ENCODE measurements at regions not wholly inside any gene's neighbourhood (a gene's known extent, or its start where the extent isn't known, plus 50 kb on each side); places are given as distances from the start of the nearest gene placed in this dataset.

DNA sequence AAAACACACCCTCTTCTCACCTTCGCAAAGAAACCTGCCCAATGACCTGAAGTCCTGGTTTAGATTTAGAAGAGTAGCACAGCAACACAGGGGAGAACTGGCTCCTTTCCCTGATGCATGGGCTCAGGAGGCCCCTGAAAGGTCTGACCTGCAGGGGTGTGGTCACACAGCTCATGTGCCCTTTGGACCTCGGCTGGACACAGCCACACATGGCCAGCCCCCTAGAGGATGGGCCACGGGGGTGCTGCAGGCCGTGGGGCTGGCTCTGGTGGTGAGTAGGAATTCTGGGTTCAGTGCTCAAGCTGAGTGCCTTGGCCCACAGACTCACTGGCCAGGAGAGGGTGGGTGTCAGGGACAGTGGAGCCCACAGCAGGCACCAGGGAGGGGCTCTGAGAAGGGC, 118.5 kb upstream of the ADCY1 start:
- DNase-seq (ENCODE audit: low spot score) = no peak

DNA sequence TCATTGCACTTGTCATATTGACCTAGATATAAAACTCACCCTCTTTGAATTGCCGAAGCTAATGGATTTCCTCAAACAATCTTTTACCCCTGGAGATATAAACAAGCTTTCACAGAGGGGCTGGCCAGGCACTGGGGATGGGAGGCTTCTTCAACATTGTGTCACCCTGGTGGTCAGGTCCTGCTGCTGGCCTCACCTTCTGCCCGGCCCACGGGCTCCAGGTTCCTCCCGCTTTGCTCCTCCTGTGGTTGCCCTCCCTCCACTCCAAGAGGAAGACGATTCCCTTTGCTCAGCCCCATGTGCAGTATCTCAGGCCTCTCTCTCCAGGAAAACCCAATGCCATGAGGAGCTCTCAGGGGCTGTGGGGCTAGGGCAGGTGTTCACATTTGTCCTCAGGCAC, 118.1 kb upstream of the ADCY1 start:
- no peak for DNase-seq (ENCODE audit: low spot score)

DNA sequence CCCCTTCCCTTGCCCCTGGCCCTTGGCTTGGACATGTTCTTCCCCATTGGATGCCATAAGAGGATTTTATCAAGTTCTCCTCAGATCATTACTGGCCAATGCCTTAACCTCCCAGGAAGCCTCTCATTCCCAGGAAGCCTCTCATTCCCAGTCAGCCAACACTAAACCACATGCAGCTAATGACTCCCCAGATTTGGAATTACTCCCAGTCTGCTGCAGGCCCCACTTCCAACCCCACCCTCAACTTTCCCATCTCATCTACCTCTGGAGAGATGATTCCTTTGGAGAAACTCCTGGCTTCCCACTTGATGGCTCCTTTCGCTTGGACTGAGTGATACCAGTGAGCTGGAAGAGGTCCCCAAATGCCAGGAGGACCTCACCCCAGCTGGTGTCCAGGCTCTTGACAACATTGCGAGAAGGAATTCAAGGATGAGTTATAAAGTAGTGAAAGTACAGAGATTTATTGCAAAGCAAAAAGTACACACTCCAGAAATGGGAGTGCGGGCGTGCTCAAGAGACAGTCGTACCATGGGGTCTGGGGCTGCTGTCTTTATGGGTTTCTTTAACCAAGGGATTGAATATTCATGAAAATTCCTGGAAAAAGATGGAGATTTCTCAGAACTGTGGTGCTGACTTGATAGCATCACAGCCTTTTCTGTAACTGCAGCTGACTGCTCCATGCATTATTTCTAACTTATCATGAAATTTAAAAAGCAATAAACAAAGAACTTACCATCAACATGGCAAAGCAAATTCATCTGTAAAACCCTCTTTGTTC, 117.2 kb upstream of the ADCY1 start:
- no peak for DNase-seq (ENCODE audit: low spot score)

DNA sequence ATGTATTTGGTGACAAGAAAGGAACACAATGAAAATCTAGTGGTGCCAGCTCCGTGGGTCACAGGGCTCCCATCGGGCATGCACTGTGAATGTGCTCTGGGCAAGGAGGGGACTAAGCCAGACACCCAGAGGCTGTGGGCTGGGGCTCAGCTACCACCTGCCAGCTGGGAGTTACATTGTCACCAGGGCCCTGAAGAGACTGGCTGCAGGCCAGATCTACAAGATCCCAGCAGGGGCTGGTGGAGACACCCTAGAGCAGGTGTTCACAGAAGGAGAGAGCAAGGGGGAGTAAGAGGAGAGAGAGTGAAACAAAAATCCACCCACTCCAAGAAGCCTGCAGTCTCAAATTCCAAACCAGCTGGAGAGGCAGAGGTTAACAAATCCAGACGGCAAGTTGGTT, 116.6 kb upstream of the ADCY1 start:
- DNase-seq (ENCODE audit: low spot score) = no peak

DNA sequence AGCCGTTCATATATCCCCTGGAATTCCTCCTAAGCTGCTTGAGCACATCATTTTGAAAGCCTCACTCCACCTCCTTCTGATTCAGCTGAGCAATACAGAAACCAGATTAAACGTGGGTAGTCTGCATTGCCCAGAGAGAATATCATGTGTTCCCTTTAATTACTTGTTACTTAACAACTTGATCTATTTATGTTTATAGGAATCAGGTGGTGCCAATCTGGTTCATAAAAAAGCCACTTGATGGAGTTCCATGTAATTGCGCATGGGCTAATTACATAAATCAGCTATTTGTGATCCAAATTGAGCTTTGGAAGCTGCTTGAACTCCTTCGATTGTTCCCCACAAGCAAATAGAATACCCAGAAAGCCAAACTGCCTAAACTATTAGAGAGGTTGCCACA, 114.7 kb upstream of the ADCY1 start:
- no peak for DNase-seq (ENCODE audit: low spot score)

DNA sequence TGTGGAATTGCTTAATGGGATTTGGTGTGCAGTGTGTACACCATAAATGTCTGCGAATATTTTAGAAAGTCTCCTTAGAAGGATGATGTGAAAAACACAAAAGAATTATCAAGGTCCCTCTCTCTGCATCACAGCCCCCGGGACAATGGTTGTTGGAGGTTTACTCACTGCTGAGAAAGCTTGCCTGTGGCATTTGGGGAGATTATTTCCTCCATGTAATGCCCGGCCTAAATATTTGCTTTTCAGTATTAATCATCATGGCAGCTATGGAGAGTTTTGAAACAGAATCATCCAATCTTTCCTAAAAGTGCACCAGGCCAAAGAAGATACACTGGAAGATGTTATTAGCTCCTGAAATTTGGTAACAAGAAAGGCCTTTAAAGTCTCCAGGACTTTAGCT, 113.8 kb upstream of the ADCY1 start:
- no peak for DNase-seq (ENCODE audit: low spot score)

DNA sequence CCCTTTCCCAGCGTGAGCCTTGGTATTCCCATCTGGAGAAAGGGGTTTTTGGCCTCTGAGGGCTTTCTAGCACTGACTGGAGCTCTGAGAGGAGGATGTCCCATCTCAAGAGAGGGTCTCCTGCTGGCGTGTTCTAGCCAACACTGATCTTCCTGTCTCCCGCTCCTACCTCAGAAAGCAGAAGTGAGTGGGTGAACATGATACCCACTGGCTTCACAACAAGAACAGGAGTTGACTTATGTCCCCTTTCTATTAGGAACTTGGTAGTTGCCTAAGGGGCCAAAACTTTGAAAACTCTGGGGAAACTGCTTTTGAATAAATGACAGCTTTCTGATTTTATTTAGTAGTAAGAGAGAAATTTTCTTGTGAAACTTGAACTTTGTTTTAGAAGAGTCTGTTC, 113.1 kb upstream of the ADCY1 start:
- DNase-seq (ENCODE audit: low spot score) = no peak

DNA sequence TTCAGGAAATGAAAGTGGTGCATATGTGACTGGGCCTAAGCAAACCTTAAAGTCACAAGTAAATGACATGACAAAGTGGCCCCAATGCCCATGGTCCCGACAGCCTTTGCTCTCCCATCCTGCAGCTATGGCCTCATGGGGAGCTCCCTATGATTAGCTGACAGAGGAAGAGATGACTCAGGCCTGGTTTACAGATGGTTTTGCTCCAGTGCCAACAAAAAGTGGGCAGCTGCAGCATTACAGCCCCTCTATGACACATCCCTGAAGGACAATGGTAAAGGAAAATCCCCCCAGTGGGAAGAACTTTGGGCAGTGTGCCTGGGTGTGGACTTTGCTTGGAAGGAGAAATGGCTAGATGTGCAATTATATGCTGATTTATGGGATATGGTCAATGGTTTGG, 105.1 kb upstream of the ADCY1 start:
- DNase-seq (ENCODE audit: low spot score) = no peak

DNA sequence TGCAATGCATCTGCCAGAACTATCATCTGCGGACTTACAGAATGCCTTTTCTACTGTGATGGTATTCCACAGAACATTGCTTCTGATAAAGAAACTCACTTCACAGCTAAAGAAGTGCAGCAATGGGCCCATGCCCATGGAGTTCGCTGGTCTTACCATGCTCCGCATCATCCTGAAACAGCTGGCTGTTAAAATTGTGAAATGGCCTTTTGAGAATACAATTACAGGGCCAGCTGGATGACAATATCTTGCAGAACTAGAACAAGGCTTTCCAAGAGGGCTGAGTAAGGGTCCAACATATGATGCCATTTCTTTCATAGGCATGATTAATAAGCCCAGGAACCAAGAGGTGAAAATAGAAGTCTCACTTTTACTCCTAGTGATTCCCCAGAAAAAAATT, 104.1 kb upstream of the ADCY1 start:
- DNase-seq (ENCODE audit: low spot score) = no peak

DNA sequence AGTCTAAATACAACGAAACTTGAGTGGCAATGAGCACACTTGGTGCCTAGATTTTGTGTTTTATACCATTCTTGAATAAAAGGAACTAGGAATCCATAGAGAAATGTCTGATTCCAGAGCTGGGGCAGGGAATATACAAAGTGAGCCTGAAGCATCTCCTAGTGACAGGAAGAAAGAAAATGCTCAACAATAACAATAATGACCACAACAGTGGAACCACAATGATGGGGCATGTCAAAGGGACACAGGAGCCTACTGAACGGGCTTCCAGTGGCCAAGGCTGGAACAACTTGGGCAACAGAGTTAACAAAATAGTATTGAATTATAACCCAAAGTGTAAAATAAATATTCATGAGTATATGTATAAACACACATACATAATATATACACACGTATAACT, 94.4 kb upstream of the ADCY1 start:
- no peak for DNase-seq (ENCODE audit: low spot score)

DNA sequence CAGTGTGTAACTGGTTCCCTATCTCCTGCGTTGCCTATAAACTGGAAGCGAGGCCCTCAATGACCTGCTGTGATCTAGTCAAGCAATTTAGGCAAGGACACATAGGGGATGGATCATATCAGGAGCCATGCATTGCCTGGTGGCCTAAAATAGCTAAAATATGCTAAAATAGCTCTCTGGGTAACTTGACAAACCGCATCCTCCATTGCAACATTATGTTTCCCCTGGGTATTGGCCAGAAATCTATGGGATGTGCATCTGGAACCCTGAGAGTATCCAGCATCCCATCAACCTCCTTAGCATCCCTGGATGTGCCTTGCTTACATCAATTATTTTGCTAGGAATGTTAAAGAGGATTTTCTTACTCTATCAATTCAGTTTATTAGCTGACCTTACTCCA, 91.7 kb upstream of the ADCY1 start:
- DNase-seq (ENCODE audit: low spot score) = no peak

DNA sequence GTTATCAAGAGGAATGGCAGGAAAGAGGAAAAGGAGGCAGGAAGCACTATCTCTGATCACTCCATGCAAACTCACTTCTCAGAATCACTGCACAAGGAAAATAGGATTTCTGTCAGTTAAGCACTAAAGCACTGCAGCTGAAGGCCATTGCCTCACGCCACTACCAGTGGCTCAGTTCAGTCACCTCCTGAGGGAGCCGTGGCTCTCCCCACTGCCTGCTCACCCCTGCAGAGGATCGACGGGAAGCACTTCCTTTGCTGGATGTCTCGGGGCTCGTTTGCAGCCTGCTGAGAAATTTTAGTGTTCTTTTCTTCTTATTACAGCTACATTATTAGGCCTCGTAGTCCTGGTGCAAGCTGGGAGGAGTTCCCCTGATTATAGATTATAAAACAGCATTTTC, 90.1 kb upstream of the ADCY1 start:
- no peak for DNase-seq (ENCODE audit: low spot score)

DNA sequence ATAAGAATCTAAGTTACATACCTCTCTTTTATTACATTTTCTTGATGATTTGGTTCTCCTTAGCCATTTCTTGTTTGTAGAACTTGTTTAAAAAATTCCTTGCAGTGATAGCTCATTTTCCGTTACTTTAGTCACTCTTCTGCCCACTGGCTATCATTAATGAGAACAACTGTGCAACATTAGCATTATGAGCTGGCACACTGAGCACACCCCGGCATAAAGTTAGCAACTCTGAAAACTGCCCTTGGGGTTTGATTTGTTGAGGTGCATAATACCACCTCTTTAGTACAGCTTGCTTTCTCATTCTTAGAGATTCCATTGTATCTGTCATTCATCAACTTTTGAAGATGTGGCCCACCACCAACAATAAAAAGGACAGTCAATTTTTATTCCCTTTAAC, 87.6 kb upstream of the ADCY1 start:
- DNase-seq (ENCODE audit: low spot score) = no peak

DNA sequence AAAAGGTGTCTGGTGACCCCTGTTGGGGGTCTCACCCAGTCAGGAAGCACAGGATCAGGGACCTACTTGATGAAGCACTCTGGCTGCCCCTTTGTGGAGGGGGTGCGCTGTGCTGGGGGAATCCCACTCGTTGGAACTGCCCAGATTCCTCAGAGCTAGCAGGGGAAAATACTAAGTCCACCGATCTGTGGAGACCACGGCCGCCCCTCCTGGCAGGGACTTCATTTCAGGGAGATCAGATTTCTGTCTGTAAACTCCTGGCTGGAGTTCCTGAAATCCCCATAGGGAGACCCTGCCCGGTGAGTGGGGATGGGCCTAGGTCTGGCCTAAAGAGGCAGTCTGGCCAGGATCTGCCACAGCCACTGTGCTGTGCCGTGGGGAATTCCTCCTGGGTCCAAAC, 79.3 kb upstream of the ADCY1 start:
- no peak for DNase-seq (ENCODE audit: low spot score)

DNA sequence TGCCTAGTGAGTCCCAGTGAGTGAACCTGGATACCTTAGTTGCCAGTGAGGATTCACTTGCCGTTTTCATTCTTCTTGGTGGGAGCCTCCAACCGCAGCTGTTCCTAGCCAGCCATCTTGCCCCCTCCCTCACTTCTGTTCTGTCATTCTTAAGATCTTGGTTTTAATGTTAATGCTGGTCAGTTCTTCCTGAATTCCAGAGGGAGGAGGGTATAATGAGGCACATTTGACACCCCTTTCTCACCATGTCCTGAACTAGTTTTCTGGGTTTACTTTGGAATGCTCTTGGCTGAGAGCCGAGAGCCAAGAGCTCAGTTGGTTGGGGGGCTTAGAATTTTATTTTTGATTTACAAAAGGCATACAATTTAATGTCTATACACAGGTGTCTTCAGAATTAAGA, 78.5 kb upstream of the ADCY1 start:
- no peak for DNase-seq (ENCODE audit: low spot score)

DNA sequence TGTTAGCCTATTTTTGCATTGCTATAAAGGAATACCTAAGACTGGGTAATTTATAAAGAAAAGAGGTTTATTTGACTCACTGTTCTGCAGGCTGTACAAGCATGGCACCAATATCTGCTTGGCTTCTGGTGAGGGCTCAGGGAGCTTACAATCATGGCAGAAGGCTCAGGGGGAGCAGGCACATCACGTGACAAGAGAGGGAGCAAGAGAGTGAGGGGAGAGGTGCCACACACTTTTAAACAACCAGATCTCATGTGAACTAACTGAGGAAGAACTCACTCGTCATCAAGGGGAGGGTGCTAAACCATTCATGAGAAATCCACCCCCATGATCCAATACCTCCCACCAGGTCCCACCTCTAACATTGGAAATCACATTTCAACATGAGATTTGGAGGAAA, 73.9 kb upstream of the ADCY1 start:
- DNase-seq (ENCODE audit: low spot score) = no peak

DNA sequence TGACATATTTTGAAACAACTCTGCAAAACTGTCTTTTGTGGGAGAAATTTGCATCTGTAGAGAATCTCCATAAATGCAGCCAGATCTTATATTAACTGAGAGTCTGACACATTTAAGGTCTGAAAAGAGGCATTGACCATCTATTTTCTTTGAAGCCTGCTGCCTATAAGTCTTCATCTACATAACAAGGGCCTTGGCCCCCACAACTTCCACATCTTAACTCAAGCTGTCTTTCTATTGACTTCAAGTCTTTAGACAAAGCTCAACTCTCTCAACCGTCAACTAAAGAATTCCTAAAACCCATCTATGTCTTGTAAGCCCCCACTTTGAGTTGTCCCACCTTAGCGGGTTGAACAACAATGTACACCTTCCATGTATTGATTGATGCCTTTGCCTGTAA, 72.4 kb upstream of the ADCY1 start:
- no peak for DNase-seq (ENCODE audit: low spot score)

DNA sequence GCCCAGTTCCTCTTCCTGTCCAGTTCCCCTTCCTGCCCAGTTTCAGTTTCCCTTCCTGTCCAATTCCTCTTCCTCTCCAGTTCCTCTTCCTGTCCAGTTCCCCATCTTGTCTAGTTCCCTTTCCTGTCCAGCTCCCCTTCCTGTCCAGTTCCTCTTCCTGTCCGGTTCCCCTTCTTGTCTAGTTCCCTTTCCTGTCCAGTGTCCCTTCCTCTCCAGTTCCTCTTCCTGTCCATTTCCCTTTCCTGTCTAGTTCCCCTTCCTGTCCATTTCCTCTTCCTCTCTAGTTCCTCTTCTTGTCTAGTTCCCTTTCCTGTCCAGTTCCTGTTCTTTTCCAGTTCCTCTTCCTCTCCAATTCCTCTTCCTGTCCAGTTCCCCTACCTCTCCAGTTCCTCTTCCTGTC, 68.1 kb upstream of the ADCY1 start:
- no peak for DNase-seq (ENCODE audit: low spot score)

DNA sequence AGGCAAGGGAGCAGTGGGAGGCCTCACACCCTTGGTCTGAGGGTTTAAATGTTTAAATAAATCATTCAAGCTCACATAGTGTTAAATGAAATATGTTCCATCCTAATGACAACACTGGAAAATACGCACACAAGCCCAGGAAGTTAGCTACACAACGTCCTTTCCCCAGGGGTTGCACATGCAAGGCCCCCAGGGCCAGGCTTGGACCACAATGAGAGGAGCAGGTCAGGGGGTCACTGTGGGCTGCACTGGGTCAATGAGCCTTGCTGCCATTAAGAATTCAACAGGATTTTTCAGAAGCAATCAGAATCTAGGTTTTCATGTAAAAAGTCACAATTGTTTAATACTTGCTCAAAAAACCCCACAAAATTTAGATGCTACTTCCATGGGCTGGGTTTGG, 64.9 kb upstream of the ADCY1 start:
- DNase-seq (ENCODE audit: low spot score) = no peak

DNA sequence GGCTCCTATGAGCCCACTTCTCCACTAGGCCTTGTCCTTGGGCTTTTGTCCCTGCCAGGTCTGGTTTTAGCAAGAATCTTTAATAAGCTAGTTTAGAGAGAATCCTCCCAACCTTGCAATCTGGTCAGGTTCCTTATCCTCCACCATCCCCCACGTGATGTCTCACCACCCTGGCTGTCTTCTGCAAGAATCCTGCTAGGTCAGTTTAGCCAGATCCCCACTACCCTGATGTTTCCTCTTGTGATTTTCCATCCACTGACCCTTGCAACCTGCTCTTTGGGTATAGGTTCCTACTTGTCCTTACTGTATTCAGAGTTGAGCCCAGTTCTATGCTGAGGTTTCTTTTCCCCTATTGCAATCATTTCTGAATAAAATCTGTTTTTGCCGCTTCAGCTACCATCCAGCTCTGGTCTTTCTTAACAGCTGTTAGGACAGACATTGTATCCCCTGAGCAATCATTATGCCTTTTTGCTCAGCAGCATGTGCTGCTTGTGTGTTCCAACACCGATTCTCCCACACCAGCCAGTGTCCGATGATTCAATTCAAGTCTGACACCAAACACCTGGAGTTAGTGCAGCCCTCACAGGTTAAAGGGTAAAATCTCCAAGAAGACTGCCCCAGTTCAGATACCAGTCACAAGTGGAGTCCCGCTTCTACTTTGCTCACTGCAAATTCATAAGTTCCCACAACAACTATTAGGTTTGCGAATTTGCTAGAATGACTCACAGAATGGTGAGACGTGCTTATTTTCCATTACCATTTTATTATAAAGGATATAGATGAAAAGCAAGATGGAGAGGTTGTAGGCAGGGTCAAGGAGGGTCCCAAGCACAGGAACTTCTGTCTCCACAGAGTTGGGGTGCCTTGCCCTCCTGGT, 62.2 kb upstream of the ADCY1 start:
- no peak for DNase-seq (ENCODE audit: low spot score)

DNA sequence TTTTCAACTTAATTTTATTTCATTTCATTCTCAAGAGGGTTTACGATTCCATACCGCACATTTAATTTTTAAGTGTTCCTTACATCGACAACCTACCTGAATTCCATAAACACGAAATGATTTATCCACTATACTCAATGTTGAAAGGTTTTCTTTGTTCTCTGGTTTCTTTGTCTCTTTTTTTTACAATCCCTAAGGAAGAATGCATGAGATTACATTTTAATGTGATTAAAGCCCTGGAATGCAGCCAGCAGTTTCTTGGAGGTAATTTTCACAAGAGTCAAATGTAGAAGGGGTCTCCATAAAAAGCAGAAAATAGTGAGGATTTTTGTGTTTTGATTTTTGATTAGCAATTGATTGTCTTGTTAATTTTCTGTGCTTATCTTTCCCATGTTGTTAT, 59.2 kb upstream of the ADCY1 start:
- no peak for DNase-seq (ENCODE audit: low spot score)

DNA sequence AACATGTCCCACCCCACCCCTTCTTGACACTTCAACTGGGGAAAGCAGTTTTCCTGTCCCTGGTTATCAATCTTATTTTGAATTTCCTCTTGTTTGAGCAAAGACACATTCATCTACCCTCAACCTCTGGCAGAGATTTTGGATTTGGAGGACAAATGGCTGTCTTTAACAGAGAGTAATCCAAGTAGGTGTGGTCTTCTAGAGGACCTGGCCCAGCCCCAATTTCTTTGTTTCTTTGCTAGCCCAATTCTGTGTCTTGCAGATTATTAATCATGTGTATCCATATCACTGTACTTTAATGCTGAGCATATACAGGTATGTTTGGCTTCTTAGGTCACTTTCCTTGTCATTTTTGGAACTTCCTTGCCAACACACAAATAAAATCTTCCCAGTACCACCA, 58.8 kb upstream of the ADCY1 start:
- DNase-seq (ENCODE audit: low spot score) = no peak
